ENCODE measurements at regions not wholly inside any gene's neighbourhood (a gene's known extent, or its start where the extent isn't known, plus 50 kb on each side); places are given as distances from the start of the nearest gene placed in this dataset.

DNA sequence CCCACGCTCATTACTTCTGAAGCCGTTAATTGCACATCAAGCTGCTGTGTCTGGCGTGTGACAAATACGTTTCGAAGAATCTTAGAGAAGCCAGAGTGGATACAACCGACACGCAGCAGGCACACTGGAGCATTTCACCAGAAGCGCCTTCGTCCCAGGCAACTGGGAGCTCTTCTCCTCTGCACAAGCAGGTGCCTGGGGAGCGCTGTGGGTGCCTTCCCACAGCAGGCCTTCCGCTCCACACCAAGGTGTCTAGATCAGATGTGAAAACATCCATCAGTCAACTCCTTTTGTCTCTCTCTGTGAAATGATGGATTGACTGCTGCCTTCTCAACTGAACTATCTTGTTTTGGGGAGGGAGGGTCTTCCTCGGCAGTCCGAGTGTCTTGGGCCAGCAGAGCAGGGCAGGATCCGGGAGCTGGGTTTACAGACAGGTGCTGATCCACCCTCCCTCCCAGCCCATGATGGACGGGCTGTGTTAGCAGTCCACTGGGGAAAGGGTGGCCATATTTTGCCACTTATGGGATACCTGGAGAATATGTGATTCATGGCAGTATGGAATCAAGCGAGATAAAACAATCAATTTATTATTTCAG lies 326.3 kb downstream of the TCERG1L start:
- no peak for FAIRE-seq

DNA sequence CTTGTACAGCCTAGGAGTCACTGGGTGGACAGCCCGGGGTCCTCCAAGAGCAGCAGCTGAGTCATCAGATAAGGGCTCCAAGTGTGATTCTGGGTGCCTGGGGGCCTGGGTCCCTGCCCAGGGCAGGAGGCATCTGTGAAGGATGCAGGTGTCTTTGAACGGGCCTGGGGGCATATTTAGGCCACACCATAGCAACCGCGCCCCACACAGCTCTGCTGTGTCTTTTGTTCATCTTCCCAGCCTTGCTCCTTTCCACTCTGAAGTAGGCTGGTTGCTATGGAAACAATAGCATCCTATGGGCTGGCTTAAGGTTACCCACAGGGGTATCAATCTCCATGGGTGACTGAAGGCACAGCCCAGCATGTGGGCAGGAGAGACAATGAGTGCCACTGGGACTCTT lies 324.7 kb downstream of the TCERG1L start:
- ATAC-seq = no peak

More for the DNA sequence above, 326.3 kb downstream of the TCERG1L start:
- Histone ChIP-seq H3K27ac (no peak overlapping the region), H3K9me3 (no peaks in the 10 kb centered on the region), H3K4me2 (no peak overlapping the region), H3K4me1 (no peaks in the 10 kb centered on the region), H3K4me3 (no peak overlapping the region)
- ATAC-seq (no peak), DNase-seq (ENCODE audit: low read depth in 1 of 2, low spot score in 1 of 2) (no peak)
- TF ChIP-seq FOSL2 (IDR thresholded peaks at IDR 0.05) (no peak), FOSL2 (CRISPR knock-in tag; IDR thresholded peaks at IDR 0.05) (no peak), KDM1A (IDR thresholded peaks at IDR 0.05; ENCODE audit: low read depth) (no peak), MAFK (IDR thresholded peaks at IDR 0.05; ENCODE audit: partially characterized antibody) (no peak)
- CTCF ChIA-PET = no interaction called here
- POLR2A ChIA-PET = no interaction called here
- WGBS (ENCODE audit: missing lambda C conversion rate) = 21% methylated on average over 16 of the region's 16 CpGs

DNA sequence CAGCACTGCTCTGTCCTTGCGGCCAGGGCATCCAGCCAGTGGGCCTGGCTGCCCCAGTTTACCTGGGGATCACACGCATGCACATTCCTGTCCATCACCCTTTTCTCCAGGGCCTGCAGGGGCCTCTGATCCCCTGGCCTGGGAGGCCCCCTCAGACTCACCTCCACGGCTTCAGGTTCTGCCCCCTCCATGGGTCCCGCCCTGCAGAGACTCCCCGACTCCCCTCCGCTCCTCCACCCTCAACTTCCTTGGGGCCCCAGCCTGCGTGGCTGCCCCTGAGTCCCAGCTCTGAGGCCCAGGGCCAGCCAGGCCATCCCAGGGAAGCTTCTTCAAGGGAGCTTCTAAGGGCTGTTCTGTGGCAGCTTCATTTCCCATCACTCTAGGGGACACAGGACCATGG lies 324.1 kb downstream of the TCERG1L start:
- Histone ChIP-seq H3K9me3 (no peaks in the 10 kb centered on the region), H3K27ac (no peak overlapping the region), H3K4me3 (no peak overlapping the region), H3K4me2 (no peak overlapping the region), H3K4me1 (no peaks in the 10 kb centered on the region)
- ATAC-seq (no peak), FAIRE-seq (no peak), DNase-seq (ENCODE audit: low read depth in 1 of 2, low spot score in 1 of 2) (no peak)
- ChIA-PET CTCF (no interaction called here), POLR2A (no interaction called here)
- TF ChIP-seq, protein P1, sequence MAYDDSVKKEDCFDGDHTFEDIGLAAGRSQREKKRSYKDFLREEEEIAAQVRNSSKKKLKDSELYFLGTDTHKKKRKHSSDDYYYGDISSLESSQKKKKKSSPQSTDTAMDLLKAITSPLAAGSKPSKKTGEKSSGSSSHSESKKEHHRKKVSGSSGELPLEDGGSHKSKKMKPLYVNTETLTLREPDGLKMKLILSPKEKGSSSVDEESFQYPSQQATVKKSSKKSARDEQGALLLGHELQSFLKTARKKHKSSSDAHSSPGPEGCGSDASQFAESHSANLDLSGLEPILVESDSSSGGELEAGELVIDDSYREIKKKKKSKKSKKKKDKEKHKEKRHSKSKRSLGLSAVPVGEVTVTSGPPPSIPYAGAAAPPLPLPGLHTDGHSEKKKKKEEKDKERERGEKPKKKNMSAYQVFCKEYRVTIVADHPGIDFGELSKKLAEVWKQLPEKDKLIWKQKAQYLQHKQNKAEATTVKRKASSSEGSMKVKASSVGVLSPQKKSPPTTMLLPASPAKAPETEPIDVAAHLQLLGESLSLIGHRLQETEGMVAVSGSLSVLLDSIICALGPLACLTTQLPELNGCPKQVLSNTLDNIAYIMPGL (CRISPR knock-in tag; IDR thresholded peaks at IDR 0.05; ENCODE audit: borderline replicate concordance) = no peak
- TF ChIP-seq, protein P2, sequence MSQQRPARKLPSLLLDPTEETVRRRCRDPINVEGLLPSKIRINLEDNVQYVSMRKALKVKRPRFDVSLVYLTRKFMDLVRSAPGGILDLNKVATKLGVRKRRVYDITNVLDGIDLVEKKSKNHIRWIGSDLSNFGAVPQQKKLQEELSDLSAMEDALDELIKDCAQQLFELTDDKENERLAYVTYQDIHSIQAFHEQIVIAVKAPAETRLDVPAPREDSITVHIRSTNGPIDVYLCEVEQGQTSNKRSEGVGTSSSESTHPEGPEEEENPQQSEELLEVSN (IDR thresholded peaks at IDR 0.05; ENCODE audit: borderline replicate concordance, low read depth) = no peak
- TF ChIP-seq, protein P3, sequence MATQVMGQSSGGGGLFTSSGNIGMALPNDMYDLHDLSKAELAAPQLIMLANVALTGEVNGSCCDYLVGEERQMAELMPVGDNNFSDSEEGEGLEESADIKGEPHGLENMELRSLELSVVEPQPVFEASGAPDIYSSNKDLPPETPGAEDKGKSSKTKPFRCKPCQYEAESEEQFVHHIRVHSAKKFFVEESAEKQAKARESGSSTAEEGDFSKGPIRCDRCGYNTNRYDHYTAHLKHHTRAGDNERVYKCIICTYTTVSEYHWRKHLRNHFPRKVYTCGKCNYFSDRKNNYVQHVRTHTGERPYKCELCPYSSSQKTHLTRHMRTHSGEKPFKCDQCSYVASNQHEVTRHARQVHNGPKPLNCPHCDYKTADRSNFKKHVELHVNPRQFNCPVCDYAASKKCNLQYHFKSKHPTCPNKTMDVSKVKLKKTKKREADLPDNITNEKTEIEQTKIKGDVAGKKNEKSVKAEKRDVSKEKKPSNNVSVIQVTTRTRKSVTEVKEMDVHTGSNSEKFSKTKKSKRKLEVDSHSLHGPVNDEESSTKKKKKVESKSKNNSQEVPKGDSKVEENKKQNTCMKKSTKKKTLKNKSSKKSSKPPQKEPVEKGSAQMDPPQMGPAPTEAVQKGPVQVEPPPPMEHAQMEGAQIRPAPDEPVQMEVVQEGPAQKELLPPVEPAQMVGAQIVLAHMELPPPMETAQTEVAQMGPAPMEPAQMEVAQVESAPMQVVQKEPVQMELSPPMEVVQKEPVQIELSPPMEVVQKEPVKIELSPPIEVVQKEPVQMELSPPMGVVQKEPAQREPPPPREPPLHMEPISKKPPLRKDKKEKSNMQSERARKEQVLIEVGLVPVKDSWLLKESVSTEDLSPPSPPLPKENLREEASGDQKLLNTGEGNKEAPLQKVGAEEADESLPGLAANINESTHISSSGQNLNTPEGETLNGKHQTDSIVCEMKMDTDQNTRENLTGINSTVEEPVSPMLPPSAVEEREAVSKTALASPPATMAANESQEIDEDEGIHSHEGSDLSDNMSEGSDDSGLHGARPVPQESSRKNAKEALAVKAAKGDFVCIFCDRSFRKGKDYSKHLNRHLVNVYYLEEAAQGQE (IDR thresholded peaks at IDR 0.05) = no peak
- TF ChIP-seq JUNB (IDR thresholded peaks at IDR 0.05) = no peak
- TF ChIP-seq MAFK (IDR thresholded peaks at IDR 0.05; ENCODE audit: partially characterized antibody) = no peak
- TF ChIP-seq SREBF2 (IDR thresholded peaks at IDR 0.05) = no peak
- TF ChIP-seq HOXB5 (CRISPR knock-in tag; IDR thresholded peaks at IDR 0.05) = no peak
- TF ChIP-seq HEYL (CRISPR knock-in tag; IDR thresholded peaks at IDR 0.05) = no peak
- TF ChIP-seq RARB (CRISPR knock-in tag; IDR thresholded peaks at IDR 0.05) = no peak
- TF ChIP-seq NR3C1 (IDR thresholded peaks at IDR 0.05) = no peak
- TF ChIP-seq HOXA7 (CRISPR knock-in tag; IDR thresholded peaks at IDR 0.05) = no peak
- TF ChIP-seq JUN (IDR thresholded peaks at IDR 0.05) = no peak
- no peak for TF ChIP-seq ESRRA (IDR thresholded peaks at IDR 0.05; ENCODE audit: borderline replicate concordance, low read length)
- TF ChIP-seq KDM1A (IDR thresholded peaks at IDR 0.05; ENCODE audit: low read depth) = no peak
- no peak for TF ChIP-seq FOSL2 (IDR thresholded peaks at IDR 0.05)
- no peak for TF ChIP-seq FOSL2 (CRISPR knock-in tag; IDR thresholded peaks at IDR 0.05)
- 7% methylated on average over 2 of the region's 7 CpGs for WGBS (ENCODE audit: missing lambda C conversion rate)

More for the DNA sequence above, 324.7 kb downstream of the TCERG1L start:
- ChIA-PET POLR2A (no interaction called here), CTCF (no interaction called here)
- no peak overlapping the region for H3K27ac ChIP-seq
- FAIRE-seq (no peak), DNase-seq (ENCODE audit: low read depth in 1 of 2, low spot score in 1 of 2) (no peak)
- no peaks in the 10 kb centered on the region for H3K4me1 ChIP-seq
- TF ChIP-seq KDM5A (IDR thresholded peaks at IDR 0.05) (no peak), ZFP36 (IDR thresholded peaks at IDR 0.05; ENCODE audit: borderline replicate concordance, partially characterized antibody) (no peak), HOXB5 (CRISPR knock-in tag; IDR thresholded peaks at IDR 0.05) (no peak), BHLHE40 (IDR thresholded peaks at IDR 0.05; ENCODE audit: low read depth, low read length) (no peak), HEYL (CRISPR knock-in tag; IDR thresholded peaks at IDR 0.05) (no peak), HOXB13 (CRISPR knock-in tag; IDR thresholded peaks at IDR 0.05; ENCODE audit: low read depth) (no peak), PHF8 (IDR thresholded peaks at IDR 0.05; ENCODE audit: borderline replicate concordance, low read depth) (no peak), HDAC2 (IDR thresholded peaks at IDR 0.05) (no peak), RFX5 (IDR thresholded peaks at IDR 0.05) (no peak)
- TF ChIP-seq, protein P2 (IDR thresholded peaks at IDR 0.05; ENCODE audit: borderline replicate concordance, low read depth) = no peak
- no peak overlapping the region for H3K4me2 ChIP-seq
- 29% methylated on average over 3 of the region's 4 CpGs for WGBS (ENCODE audit: missing lambda C conversion rate)
- H3K9me3 ChIP-seq = no peaks in the 10 kb centered on the region
- no peak overlapping the region for H3K4me3 ChIP-seq

Measured in A549 (cell line).